Endothelial cell of umbilical vein (primary cell): ENCODE measurements at regions not wholly inside any gene's neighbourhood (a gene's known extent, or its start where the extent isn't known, plus 50 kb on each side); places are given as distances from the start of the nearest gene placed in this dataset.

Source experiments
- BruUV-seq: library from RNA; stranded (reverse); fragments of 400-500 nt; replicated peaks from 2 replicates; lab custom pipeline; 2021; lab: Mats Ljungman, UMichigan
- CTCF ChIA-PET: fragments of 300-600, 350-600 bp; sonication (Branson Sonifier 250); formaldehyde crosslinking; loops from one replicate; lab custom pipeline; 2021; ENCODE audit warnings: antibody characterized with exemption, inconsistent platforms; lab: Charles Lee
- POLR2A ChIA-PET: fragments of 300-600, 350-600 bp; sonication (Branson Sonifier 250); formaldehyde crosslinking; loops from one replicate; lab custom pipeline; 2021; ENCODE audit warnings: antibody characterized with exemption, inconsistent platforms; lab: Charles Lee
- DNase-seq: peaks from one replicate; pipeline ENCODE4 v3.0.0-alpha.2; 2011; ENCODE audit warnings: low read depth, low spot score
- FAIRE-seq: peaks from 2 replicates; lab custom pipeline; 2011; peaks lifted over from hg19 to GRCh38; lab: Jason Lieb, UNC
- H2AFZ ChIP-seq: 2 replicates; pipeline ENCODE4 v1.6.0; 2012; ENCODE audit warnings: low read depth, low read length, control low read depth, inconsistent platforms
- H3K27ac ChIP-seq: 2 replicates; pipeline ENCODE4 v1.5.1; 2011; ENCODE audit warnings: low read depth, mild to moderate bottlenecking, control low read depth, low read length, moderate library complexity; ENCODE audit not compliant: insufficient read depth
- H3K27me3 ChIP-seq, 2 experiments: 2 replicates each; pipeline versions ENCODE4 v1.6.0 to v1.6.1; 2011; ENCODE audit warnings: low read length in 2 of 2, mixed read lengths in 1 of 2; ENCODE audit not compliant: control insufficient read depth in 2 of 2, insufficient read depth in 2 of 2
- H3K36me3 ChIP-seq, 2 experiments: 2 replicates in 1 of 2; 3 replicates in 1 of 2; pipeline ENCODE4 v1.5.1; 2011; ENCODE audit warnings: low read length in 2 of 2, mild to moderate bottlenecking in 1 of 2, moderate library complexity in 1 of 2; ENCODE audit not compliant: control insufficient read depth in 2 of 2, insufficient read depth in 2 of 2; ENCODE audit errors: extremely low read depth in 1 of 2
- H3K4me1 ChIP-seq: 3 replicates; pipeline ENCODE4 v1.5.1; 2011; ENCODE audit warnings: mild to moderate bottlenecking, low read length; ENCODE audit not compliant: control insufficient read depth, insufficient read depth; ENCODE audit errors: extremely low read depth
- H3K4me2 ChIP-seq: 2 replicates; pipeline ENCODE4 v1.6.1; 2011; ENCODE audit warnings: low read length, control low read depth, mixed read lengths; ENCODE audit not compliant: insufficient read depth
- H3K4me3 ChIP-seq, 3 experiments: fragments of 200-600 bp in 1 of 3; sonication (generic), shearing (Covaris generic) in 1 of 3; replicated peaks in 1 of 3; 2 replicates each; pipeline ENCODE4 v1.5.1; 2011 to 2016; ENCODE audit warnings: control low read depth in 3 of 3, low read length in 3 of 3, mild to moderate bottlenecking in 2 of 3, inconsistent platforms in 1 of 3, low read depth in 1 of 3, moderate library complexity in 1 of 3; ENCODE audit not compliant: insufficient read depth in 1 of 3
- H3K79me2 ChIP-seq: 2 replicates; pipeline ENCODE4 v1.6.0; 2012; ENCODE audit warnings: low read length, inconsistent platforms; ENCODE audit not compliant: control insufficient read depth, insufficient read depth
- H3K9ac ChIP-seq: replicated peaks from 2 replicates; pipeline ENCODE3; 2011; ENCODE audit warnings: low read length, control low read depth; ENCODE audit not compliant: insufficient read depth; ENCODE audit errors: extremely low read depth
- H3K9me1 ChIP-seq: replicated peaks from 3 replicates; pipeline ENCODE4 v1.6.0; 2011; ENCODE audit warnings: mild to moderate bottlenecking, low read length; ENCODE audit not compliant: control insufficient read depth, insufficient read depth; ENCODE audit errors: extremely low read depth
- H3K9me3 ChIP-seq: replicated peaks from 2 replicates; pipeline ENCODE4 v1.5.1; 2012; ENCODE audit warnings: low read length, inconsistent platforms; ENCODE audit not compliant: control insufficient read depth, insufficient read depth
- H4K20me1 ChIP-seq: replicated peaks from 2 replicates; pipeline ENCODE3; 2011; ENCODE audit warnings: mild to moderate bottlenecking, low read length; ENCODE audit not compliant: control insufficient read depth, insufficient read depth; ENCODE audit errors: extremely low read depth
- CTCF ChIP-seq, 2 donors: IDR thresholded peaks; 1 replicate in 1 of 2; 2 replicates in 1 of 2; pipeline ENCODE4 v1.5.1; 2011; ENCODE audit warnings: low read length in 2 of 2, mild to moderate bottlenecking in 2 of 2, moderate library complexity in 2 of 2, control low read depth in 1 of 2, inconsistent platforms in 1 of 2, low read depth in 1 of 2; ENCODE audit not compliant: insufficient read depth in 1 of 2; ENCODE audit errors: extremely low read depth in 1 of 2
- EZH2 ChIP-seq: IDR thresholded peaks from 2 replicates; pipeline ENCODE4 v1.6.1; 2012; ENCODE audit warnings: borderline replicate concordance, low read depth, mild to moderate bottlenecking, moderate library complexity, low read length, inconsistent platforms; ENCODE audit not compliant: severe bottlenecking
- FOS ChIP-seq: IDR thresholded peaks from 2 replicates; pipeline ENCODE4 v1.6.1; 2011; ENCODE audit warnings: mild to moderate bottlenecking, low read length, moderate library complexity, borderline replicate concordance; ENCODE audit not compliant: insufficient read depth
- GATA2 ChIP-seq: IDR thresholded peaks from 2 replicates; pipeline ENCODE4 v1.7.0; 2011; ENCODE audit warnings: low read depth, mild to moderate bottlenecking, moderate library complexity, mixed read lengths, low read length; ENCODE audit not compliant: insufficient read length, insufficient read depth
- JUN ChIP-seq: IDR thresholded peaks from 2 replicates; pipeline ENCODE4 v1.6.1; 2011; ENCODE audit warnings: borderline replicate concordance, low read depth; ENCODE audit not compliant: insufficient read length, insufficient read depth
- MAX ChIP-seq: IDR thresholded peaks from 2 replicates; pipeline ENCODE4 v1.6.1; 2011; ENCODE audit not compliant: insufficient read depth, insufficient read length
- MYC ChIP-seq: IDR thresholded peaks from one replicate; pipeline ENCODE4 v1.6.1; 2011; ENCODE audit warnings: mild to moderate bottlenecking, low read depth, low read length
- POLR2A ChIP-seq: IDR thresholded peaks from 2 replicates; pipeline ENCODE4 v1.6.1; 2012; ENCODE audit warnings: low read depth, mild to moderate bottlenecking, control low read depth, low read length
- POLR2AphosphoS5 ChIP-seq: IDR thresholded peaks from 2 replicates; pipeline ENCODE4 v1.6.1; 2012; ENCODE audit warnings: low read depth, mild to moderate bottlenecking, control low read depth, low read length, moderate library complexity; ENCODE audit not compliant: insufficient read depth
- dilution Hi-C: fragments of 300-500 bp; cut with MboI; formaldehyde crosslinking; loops from one replicate; pipeline ENCODE4 v1.15.0; 2019; ENCODE audit warnings: low sequenced_read_pairs; ENCODE audit not compliant: extremely low pct_ligation_motif_present
- intact Hi-C: fragments of 100-400 bp; cut with micrococcal nuclease; formaldehyde crosslinking; loops from one replicate; pipeline ENCODE4 v1.10.0; 2022

DNA sequence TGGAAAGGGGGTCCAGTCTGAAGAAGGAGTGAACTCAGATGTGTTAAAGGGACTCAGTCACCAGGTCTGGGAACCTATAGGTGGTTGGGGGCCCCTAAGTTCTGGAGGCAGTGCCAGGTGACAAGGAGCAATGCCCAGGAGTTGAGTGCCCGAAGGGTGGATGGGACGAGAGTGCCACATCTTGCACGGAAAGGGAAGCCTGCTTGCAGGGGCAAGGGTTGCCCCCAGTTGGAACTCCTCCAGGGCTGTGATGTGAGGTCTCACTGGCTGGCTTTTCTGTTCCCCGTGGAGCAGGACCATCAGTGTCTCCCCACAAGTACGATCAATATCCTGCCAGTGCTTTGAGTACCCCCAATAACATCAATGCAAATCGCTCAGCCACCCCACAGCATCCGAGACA, 107.3 kb downstream of the TOMM20 start:
- Histone ChIP-seq H3K27ac (no peak overlapping the region), H3K36me3 (no peaks in the 10 kb centered on the region), H3K9me3 (no peaks in the 10 kb centered on the region), H3K9me1 (no peaks in the 10 kb centered on the region), H3K9ac (no peak overlapping the region), H4K20me1 (no peaks in the 10 kb centered on the region), H3K4me1 (no peaks in the 10 kb centered on the region), H2AFZ (no peak overlapping the region), H3K4me3 (no peak overlapping the region), H3K79me2 (no peaks in the 10 kb centered on the region), H3K27me3 (no peaks in the 10 kb centered on the region), H3K4me2 (no peak overlapping the region)
- intact Hi-C loops = no loop called here
- TF ChIP-seq GATA2 = no peak
- TF ChIP-seq JUN = no peak
- TF ChIP-seq POLR2A = no peak
- no peak for TF ChIP-seq MYC
- no peak for TF ChIP-seq FOS
- TF ChIP-seq POLR2AphosphoS5 = no peak
- TF ChIP-seq MAX = no peak
- no peak for TF ChIP-seq CTCF (IDR thresholded peaks at IDR 0.05; ENCODE audit: extremely low read depth in 1 of 2, insufficient read depth in 1 of 2, low read depth in 1 of 2, low read length in 2 of 2)
- TF ChIP-seq EZH2 = no peak
- dilution Hi-C loops = no loop called here
- DNase-seq = no peak
- CTCF ChIA-PET = no interaction called here
- no TSS peak for BruUV-seq
- POLR2A ChIA-PET = no interaction called here
- FAIRE-seq = no peak
